Ecto neural progenitor cell (in vitro differentiated cells): ENCODE measurements at regions not wholly inside any gene's neighbourhood (a gene's known extent, or its start where the extent isn't known, plus 50 kb on each side); places are given as distances from the start of the nearest gene placed in this dataset.
A peak's percentile ranks its signal among the peaks of the same experiment; 100 is the strongest.

Source experiments
- DNase-seq: peaks from one replicate; pipeline ENCODE4 v3.0.0-alpha.2; 2018; ENCODE audit warnings: low spot score

DNA sequence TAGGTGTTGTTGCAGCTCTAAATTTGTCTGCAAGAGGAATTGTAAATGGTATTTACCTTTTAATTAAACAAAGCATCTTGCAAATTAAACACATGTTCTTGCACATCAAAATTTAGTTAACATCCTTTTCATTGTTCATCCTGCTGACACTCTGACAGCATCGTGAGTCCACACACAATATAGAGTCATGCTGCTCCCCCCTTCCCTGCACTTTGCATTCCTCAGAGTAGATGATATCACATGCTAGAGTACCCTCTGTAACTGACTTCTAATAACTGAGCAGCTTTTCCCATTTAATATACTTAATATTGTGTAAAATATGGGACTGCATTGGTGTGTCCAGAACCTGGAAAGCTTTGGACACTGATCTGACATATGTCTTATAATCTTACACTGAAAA lies 138.8 kb upstream of the DPYD start:
- no peak for DNase-seq

DNA sequence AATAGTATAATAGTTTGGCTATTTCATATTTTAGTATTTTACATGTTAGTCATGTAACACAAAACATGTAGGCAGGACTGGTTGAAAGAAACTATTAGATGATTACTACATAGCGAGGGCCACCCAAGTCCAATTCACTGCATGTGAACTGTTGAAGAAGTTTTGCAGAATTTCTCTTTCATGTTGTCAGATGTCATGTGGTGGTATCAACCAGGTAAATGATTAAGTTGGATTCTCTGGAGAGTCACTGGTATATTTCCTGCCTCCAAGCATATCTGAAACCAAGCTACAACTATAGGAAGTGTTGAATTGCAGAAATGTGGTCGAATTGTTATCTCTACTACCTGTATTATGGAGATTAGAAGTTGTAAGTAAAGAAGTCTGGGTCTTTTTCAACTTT lies 137.8 kb upstream of the DPYD start:
- DNase-seq, result no peak

DNA sequence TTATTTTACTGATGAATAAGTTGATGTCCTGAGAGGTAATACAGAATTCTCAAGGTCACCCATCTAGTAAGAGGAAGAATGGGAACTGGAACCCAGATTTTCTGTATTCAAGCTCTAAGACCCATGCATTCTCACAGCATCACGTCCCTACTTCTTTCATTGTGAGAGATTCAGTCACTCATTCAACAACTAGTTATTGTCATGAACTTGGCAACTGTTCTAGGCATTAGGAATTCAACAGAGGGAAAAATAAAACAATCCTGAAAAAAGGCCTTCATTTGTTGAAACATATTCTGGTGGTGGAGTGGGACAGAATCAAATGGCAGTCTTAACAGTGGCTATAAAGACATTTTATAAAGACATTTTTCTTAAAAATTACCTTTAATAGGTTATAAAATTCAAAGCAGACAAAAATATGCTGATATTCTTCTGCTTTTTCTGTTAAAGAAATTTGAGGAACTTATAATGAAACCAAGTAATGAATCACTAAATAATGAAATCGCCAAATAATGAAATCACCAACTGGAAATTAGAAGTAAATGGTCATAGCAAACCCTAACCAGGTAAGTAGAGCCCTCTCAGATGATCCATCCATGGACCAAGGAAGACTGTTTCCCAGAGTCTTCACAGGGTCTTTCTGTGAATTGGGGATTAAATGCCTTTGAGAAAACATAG lies 136.5 kb upstream of the DPYD start:
- no peak for DNase-seq

DNA sequence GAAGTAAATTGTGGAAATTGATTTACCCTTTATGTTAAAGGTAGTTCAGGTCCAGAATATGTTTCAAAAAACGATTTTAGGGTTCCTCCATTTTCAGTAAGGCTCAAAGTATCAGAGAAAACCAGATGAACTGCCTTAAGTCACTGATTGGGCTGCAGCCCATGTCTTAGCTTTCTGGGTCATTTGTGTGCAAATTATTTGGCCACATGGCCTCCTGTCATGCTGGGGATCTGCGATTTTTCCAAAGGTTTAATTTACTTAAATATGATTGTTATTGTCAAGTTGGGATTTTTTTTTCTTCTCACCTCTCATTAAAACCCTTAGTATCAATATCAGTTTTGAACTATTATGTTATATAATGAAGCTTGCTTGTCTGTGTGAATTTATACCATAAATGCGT lies 135.9 kb upstream of the DPYD start:
- DNase-seq, result no peak

DNA sequence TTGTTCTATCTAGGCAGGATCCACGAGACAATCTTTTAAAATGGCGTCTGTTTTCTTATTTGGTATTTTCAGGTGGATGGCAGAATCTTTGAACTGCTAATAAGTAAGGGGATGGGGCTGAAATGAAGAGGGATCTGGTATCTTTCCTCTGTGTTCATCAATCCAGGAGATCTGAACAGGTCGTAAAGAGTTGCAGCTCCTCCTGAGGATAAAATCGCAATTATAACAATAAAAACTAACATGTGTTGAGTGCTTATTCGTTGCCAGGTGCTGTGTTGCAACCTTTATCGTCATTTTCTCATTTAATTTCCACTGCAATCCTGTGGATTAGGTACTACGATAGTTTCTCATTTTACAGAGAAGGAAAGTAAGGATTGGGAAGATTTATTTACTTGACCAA lies 134.6 kb upstream of the DPYD start:
- DNase-seq, result no peak

DNA sequence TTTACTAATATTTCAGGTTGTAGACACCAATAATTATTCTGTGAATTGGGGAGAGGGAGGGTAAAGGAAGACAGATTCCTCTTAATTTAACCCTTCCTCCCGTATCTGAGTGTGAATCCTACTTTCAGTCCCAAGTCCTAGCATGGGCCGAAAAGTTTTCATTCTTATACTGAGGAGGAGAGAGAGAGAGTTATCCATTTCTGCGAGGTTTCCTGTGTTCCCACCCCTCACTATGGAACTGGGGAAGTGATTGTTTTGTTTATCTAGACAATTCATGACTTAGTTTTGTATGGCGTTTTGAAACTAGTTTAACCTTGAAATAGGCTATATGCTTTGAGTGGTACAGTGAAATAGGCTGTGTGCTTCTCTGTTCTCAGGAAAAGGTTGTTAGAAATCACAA lies 134.0 kb upstream of the DPYD start:
- DNase-seq, result no peak

DNA sequence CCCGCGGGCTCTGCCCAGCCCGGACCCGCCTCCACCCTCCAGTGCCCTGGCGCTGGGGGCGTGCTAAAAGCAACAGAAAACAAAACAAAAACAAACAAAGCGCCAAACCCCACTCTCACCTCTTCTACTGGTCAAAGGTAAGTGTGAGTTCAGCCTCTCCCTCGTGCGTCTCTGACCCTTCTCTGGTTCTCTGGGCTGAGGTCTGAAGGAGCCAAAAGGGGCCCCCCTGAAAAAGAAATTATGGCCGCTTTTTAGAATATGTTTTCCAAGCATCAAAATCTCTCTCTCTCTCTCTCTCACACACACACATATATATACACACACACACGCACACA lies 133.5 kb upstream of the DPYD start:
- DNase-seq, result no peak

DNA sequence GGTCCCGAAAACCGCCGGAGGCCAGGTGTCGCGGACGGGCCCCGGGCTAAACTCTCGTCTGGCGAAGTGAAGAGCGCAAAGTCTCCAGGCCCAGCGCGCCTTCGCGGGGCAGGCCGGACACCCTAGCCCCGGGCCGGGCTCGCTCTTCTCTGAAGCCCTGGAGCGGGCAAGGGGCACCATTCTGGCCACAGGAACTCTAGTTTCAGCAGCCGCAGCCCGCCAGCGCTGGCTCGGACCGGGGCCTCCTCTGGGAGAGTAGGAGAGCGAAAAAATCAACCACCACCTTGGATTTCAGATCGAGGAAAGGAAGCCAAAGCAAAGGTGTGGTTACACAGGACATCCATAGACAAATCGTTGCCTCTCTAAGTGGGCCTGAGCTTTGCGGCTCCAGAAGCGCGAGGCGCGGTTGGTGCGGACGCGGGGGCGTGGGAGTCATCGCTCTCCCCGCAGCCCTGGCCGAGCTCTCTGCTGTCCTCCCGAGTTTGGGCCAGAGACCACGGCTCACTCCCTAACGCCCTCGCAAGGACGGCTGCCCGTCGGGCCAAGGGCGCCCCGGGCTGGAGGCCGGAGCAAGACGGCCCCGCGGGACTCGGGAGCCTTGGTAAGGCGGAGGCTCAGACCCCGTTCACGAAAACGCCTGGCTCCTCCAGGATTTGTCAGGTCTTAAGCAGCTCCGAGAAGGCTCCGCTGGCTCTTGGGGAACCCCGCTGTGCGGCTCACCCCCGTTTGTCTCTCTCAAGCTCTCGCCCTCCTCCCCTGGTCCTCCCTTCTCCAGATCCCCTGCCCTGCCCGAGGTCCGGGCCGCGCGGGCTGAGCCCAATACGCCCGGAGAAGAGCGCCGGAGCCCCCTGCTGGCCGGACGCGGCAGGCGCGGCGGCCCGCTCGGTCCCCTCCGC lies 132.9 kb upstream of the DPYD start:
- DNase-seq, result peak; percentile 86

DNA sequence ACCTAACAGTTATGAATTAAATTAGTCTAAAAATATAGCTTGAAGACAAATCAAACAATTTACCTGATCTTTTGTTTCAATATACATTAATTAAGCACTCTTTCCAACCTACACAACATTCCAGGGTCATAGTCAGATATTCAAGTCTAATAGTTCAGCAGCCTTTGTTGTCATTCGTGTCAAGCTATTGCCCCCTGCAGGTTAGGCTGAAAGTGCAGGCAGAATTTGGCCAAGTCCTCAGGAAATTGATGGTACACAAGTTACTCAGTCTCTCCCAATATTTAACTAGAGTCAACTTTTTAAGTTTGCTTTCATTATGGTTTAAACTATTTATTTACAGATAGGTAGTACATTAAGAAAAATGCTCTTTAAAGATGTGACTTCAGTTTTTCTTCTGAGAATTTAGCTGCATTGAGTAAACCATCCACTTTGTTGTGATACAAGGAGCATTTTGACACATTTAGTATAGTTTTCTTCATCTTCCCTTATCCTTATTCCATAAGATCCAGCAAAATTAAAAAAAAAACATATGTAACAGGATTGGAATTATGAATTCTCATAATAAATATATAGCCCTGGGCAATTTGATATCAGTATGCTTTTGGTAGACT lies 130.3 kb upstream of the DPYD start:
- DNase-seq, result peak; percentile 73

DNA sequence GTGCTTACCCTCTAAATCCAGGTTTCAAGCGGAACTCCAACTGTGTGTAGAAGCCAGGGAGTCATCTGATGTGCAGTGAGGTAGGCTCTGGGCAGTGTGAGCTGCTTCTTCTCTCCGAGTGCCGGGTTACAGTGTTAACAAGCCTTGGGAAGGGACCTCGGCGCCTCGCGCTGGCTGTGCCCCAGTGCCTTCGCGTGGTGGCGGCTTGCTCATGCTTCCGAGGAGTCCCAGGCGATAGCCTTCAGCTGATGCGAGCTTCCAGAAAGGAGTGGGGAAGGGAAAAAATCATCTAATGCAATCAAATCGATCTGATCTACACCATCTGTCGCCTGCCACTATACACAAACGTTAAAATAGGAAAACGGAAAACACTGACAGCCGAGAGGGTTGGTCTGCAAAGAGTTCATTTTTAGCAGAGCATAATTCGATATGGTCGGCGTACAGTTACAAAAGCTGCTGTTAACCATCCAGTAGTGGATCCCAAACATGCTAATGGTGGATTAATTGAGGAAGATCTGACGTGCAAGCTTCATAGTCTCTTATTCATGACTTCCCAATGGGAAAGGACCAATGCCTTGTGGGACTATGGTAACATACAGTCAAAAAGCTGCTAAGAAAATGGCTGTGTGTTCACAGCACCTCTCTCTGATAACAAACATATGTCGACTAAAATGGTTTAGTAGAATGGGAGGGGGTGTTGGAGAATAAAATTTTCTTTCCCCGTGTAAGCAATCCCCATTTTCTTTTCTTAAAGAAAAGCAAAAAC lies 128.7 kb upstream of the DPYD start:
- DNase-seq, result peak; percentile 55

DNA sequence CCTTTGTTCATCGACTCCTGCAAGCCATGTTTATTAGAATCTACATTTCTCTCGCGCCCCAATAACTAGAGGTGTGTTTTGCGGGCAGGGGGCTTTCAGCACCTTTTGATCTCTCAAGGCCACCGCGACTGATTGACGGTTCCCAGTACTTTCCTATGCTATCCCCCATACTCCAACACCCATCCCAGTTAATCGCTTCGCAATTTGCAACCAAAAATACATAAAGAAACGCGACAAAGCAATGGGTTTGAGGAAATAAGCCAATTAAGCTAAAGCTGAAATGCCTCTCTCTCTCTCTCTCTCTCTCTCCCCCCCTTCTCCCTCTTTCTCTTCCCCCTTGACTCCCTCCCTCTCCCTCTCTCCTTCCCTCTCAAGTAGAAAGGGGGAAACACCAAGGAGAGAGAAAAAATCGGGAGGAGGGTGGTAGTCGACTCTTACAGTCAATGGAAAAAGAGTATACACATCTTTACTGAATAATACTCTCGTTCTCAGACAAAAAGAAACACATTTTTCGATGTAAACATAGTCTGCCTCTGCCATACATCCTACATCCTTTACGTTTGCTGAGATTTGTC lies 128.0 kb upstream of the DPYD start:
- no peak for DNase-seq

DNA sequence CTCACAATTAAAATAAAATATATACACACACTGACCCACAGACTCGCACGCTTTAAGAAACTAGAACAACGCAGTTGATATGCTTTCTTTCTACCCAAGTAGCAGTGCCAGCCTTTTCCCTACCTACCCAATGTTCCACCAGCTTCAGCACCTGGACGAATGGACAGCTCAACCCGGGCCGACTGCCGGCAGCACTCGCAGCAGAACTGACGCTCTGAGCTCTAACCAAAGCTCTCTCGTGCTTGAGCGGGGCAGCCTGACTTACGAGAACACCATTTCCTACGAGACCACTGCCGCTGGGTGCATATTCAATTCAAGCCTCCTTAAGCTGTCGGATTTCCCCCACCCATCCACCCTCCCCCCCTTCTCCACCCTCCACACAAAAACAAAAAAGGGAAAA lies 127.4 kb upstream of the DPYD start:
- DNase-seq, result peak; percentile 86

DNA sequence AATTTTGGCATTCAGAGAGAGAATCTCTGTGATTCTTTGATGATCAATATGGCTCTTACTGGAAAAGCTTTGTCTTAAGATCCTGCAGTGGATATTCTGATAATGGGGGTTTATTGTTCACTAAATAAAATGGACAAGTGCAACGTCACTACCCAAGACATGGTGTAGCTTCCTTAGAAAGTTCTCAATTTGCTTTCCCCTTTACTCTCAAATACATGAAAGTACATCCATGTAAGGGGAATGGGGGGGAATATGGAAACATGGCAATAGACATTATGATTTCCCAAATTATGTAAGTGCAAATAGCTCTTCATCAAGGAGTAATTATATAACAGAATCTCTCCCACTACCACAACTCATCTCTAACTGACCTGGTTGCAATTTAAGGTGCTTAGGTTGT lies 126.3 kb upstream of the DPYD start:
- DNase-seq, result no peak

DNA sequence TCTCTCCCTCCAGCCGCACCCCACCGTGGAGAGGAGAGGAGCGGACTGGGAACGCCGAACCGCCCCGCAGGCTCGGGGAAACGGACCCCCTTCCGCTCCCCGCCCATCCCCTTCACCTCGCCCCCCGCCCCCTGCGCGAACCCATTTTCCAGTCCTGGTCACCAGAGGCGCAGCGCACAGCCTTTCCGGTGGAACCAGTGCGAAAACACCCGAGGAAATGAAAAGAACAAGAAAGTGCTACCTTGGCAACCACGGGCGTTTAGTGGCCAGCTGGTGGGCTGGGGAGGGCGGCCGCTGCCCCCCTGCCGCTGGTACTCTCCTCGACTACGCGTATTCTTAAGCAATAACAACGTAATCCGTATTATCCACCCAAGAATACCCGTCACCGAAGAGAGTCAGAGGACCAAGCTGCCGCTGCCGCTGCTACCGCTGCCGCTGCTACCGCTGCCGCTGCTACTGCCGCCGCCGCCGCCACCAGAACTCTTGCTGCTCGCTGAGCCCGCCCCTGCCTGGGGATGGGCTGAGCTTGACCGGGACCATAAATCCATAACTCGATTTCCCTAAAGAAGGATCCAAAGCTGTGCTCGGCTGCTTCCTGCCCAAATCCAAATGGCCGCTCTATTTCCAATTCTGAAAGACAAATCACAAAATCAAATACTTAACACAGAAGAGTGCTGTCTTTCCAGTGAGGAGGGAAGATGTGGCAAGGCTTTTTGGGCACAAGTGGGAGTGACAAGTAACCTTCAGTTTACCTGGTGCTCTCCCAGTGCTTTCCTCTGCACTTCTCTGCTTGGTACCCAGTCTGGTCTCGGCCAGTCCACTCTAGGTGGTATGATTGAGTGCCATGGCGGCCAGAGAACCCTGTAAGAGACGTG lies 125.2 kb upstream of the DPYD start:
- peak; percentile 55 for DNase-seq

DNA sequence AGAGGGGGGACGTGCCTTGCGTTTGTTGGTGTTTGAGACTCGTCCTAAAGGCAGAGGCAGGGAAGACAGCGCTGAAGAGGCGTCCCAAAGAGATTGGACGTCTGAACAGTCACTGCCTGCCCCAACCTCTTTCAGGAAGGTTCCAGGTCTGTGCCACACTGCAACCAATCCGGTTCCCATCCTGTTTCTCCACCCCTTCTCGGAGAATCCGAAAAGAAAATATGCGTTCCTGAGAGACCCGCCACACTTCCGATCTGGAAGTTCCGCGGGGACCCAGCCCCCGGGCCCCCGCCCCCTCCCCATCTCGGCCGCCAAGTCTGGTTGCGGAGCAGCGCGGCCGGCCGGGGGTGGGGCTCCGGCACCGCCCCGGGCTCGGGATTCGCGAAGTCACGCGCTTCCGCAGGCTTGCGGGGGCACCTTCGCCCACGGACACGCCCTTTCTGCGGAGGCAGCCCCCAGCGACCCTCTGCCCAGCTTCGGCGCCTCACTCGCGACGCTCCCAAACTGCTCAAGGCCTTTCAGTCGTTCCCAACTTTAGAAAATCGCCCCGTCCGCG lies 124.5 kb upstream of the DPYD start:
- peak; percentile 53 for DNase-seq

DNA sequence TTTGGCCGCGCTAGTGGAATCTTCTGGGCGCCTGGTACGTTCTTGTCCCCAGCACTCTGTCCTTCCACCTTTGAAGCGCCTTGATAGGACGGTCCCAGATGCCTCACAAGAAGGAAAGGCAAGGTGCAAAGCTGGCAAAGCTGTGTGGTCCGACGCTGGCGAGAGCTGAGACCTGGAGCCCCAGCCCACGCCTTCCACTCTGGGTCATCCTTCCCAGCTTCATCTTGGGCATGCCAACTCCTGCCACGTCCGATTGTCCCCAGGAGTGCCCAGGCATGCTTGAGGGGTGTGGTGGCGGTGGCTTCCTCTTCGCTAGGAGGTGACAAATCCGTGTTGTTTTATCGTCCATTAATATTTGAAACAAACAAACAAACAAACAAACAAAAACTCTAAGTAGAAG lies 123.9 kb upstream of the DPYD start:
- peak; percentile 45 for DNase-seq

DNA sequence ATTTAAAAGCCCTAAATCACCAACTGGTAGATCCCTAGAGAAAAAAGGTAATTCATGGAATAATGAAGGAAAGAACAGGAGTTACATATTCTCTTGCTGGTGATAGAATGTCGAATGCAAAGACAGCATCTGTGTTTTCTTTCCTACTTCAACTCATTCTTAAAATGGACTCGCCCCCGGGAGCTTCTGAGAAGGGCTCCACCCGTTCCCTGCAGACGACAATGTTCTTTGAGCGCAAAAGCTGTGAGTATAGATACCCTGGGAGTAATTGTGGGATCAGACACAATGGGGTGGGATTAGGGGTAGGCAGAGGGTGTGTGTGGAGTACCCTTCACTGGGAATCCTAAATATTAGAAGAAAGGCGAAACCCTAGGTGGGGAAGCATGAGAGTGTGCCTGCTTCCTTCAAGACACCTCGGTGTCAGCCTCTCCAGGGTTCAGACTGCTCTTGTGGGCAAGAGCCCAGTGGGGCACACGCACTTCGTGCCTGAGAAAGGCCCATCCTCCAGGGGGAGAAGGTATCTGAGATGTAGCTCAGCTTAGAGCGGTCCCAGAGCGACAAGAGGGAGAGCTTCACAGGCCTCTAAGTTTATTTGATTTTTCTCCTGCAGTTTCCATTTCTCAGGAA lies 123.3 kb upstream of the DPYD start:
- DNase-seq, result no peak

DNA sequence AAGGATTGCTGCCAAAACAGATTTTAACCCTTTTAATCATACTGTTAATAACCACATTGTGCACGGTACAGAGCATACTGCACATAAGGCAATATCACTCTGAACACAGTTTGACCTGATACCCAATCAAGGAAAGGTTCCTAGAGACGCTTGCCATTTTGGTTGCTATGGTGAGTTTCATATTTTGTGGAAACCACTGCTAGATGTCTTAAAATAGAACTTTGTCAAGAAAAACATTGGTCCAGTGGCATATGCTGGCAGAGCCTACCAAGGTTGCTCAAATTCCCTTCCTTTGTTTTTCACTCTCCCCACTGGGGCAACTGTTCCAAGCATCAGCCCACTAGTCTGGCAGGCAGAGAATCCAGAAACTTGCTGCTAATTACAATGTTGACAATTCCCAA lies 114.8 kb upstream of the DPYD start:
- DNase-seq, result no peak

DNA sequence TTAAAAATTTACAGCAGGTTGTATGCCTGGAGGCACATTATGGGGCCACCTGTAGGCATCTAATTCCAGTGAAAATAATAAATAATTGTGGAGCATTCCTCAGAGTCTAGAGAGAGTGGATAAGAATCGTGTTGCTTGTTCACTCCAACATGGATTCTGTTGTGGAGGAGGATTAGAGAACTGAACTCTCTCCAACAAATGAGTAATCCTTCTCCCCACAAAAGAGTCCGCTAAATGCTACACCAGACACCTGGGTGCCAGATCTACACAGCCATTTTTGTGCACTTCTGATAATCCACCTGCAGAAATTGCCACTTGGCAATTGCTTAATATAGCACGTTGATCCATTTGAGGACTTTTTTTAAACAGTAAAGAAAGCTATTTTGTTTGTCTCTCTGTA lies 113.7 kb upstream of the DPYD start:
- DNase-seq, result no peak

DNA sequence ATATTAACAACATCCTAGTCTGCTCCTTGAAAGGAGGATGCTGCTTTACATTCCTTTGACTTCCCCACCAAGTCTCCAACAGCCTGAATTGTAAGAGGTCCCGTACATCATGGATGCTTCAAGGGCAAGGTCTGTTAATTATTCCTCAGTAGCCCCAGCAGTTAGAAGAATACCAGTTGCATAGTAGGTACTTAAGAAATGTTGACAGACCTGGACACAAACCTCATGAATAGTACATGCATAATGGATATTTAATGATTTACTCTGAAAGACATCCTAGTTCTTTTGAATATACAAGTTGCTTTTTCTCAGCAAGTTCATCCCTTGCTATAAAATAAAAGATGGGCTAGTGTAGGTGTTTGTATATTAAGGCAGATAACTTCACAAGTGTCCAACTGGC lies 112.1 kb upstream of the DPYD start:
- DNase-seq, result no peak
